VCaP (cell line): ENCODE measurements at regions not wholly inside any gene's neighbourhood (a gene's known extent, or its start where the extent isn't known, plus 50 kb on each side); places are given as distances from the start of the nearest gene placed in this dataset.
"Not testable (repeated sequence)": the region's sequence is repeated elsewhere in the genome, so short reads cannot be mapped to it uniquely, and the experiment has no call there.

Experiments used
- H3K27ac ChIP-seq: fragments of 450-650 bp; 2 replicates; pipeline ENCODE4 v1.5.1; 2017
- TF ChIP-seq, protein P1 (sequence below): fragments of 450-650 bp; conservative IDR thresholded peaks from 2 replicates; pipeline ENCODE4 v1.5.1; 2017; ENCODE audit warnings: mild to moderate bottlenecking, moderate library complexity

DNA sequence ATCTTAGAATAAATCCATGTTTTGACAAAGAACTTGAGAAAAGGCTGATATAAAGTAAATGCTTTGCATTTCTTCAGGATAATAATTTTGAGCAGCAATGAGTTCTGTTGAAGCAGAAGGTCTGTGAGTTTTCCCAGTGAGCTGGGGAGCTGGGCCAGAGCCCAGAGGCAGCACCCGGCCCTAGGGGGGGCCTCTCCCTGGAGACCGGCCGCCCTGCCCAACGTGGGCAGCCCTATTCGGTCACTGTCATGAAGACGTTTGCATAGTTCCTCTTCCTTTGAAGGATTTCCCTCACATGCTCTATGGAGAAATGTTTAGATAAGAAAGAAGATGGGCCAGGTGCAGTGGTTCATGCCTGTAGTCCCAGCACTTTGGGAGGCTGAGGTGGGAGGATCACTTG, 404.8 kb downstream of the THBS2 start:
- H3K27ac ChIP-seq = no peak overlapping the region
- TF ChIP-seq, protein P1, sequence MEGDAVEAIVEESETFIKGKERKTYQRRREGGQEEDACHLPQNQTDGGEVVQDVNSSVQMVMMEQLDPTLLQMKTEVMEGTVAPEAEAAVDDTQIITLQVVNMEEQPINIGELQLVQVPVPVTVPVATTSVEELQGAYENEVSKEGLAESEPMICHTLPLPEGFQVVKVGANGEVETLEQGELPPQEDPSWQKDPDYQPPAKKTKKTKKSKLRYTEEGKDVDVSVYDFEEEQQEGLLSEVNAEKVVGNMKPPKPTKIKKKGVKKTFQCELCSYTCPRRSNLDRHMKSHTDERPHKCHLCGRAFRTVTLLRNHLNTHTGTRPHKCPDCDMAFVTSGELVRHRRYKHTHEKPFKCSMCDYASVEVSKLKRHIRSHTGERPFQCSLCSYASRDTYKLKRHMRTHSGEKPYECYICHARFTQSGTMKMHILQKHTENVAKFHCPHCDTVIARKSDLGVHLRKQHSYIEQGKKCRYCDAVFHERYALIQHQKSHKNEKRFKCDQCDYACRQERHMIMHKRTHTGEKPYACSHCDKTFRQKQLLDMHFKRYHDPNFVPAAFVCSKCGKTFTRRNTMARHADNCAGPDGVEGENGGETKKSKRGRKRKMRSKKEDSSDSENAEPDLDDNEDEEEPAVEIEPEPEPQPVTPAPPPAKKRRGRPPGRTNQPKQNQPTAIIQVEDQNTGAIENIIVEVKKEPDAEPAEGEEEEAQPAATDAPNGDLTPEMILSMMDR = no peak

DNA sequence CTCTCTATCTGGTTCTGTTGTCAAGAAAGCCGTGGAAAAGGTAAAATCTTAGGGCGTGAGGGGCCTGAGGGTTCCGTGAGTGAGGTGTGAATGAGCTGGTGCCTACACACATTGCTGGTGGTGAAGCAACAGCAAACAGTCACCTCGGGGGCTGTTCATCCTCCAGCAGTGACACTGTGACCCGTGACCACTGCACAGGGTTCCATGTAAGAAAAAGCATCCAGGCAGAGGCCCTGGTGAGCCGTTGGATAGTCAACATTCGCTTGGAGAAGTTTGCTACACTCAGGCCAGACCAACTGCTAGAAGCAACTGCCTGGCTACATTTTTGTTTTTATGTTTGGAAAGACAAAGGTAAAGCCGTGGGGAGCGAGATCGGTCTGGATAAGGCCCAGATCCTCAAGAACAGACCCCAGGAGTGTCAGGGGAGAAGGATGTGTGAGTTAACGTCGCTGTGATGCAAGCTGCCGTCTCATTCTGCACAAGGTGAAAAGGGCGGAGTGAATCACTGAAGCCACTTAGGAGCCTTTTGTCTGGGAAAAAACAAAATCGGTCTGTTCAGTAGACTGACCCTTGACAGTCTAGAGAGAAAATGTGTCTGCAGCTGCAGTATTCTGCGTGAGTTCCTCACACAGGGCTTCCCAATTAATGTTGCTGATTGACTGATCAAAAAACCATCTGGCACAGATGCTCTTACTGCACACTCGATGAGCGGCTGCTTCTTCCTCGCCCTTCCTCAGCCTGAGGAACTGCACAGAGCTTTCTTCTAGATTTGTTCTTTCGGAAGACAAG, 404.0 kb downstream of the SMOC2 start:
- no peak overlapping the region for H3K27ac ChIP-seq
- TF ChIP-seq, protein P1 = no peak

DNA sequence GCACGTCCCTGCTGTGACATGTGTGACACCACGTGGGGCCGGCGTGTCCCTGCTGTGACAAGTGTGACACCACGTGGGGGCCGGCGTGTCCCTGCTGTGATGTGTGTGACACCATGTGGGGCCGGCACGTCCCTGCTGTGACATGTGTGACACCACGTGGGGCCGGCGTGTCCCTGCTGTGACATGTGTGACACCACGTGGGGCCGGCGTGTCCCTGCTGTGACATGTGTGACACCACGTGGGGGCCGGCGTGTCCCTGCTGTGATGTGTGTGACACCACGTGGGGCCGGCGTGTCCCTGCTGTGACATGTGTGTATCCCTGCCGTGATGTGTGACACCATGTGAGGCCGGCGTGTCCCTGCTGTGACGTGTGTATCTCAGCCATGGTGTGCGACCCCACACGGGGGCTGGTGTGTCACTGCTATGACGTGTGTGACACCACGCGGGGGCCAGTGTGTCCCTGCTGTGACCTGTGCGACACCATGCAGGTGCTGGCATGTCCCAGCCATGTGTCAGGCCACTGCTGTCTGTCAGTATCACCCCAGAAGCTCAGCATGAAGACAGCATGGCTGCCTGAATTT, 401.7 kb downstream of the SMOC2 start:
- H3K27ac ChIP-seq = not testable (repeated sequence)

DNA sequence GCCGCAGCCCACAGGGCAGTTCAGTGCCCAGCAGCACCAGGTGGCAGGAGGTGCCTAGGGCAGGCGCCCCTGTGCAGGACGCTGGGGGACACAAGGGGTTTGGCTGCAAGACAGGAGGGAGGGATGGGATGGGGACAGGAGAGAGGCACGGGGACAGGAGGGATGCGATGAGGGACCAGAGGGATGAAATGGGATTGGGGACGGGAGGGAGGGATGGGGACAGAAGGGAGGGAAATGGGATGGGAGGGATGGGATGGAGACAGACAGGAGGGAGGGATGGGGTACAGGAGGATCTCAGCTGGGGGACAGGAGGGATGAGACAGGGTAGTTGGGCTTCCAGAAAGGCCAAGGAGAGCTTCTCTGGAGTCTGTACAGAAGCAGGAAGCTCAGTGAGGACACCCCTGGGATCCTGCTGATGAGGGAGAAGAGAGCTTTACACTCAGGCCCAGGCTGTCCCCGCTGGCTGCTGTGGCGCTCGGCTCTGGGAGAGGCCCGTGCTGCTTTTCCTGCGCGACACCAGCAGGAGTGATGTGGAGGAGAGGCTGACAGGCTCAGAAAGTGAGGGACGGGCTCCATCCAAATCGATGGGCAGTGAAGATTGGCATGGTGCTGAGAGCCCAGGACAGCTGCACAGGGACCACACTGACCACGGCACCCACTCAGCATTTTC, 400.8 kb downstream of the SMOC2 start:
- TF ChIP-seq, protein P1 = no peak
- no peak overlapping the region for H3K27ac ChIP-seq

DNA sequence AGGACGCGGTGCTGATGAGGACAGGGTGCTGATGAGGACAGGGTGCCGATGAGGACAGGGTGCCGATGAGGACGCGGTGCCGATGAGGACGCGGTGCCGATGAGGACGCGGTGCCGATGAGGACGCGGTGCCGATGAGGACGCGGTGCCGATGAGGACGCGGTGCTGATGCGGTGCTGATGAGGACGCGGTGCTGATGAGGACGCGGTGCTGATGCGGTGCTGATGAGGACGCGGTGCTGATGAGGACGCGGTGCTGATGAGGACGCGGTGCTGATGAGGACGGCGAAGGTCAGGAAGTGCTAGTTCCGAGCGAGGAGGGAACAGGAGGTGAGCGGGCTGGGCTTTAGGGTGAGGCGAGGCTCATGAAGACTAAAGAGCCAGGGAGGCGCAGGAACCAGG, 399.9 kb downstream of the SMOC2 start:
- H3K27ac ChIP-seq = not testable (repeated sequence)

DNA sequence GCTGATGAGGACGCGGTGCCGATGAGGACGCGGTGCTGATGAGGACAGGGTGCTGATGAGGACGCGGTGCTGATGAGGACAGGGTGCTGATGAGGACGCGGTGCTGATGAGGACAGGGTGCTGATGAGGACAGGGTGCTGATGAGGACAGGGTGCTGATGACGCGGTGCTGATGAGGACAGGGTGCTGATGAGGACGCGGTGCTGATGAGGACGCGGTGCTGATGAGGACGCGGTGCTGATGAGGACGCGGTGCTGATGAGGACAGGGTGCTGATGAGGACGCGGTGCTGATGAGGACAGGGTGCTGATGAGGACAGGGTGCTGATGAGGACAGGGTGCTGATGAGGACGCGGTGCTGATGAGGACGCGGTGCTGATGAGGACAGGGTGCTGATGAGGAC, 399.3 kb downstream of the SMOC2 start:
- not testable (repeated sequence) for H3K27ac ChIP-seq

DNA sequence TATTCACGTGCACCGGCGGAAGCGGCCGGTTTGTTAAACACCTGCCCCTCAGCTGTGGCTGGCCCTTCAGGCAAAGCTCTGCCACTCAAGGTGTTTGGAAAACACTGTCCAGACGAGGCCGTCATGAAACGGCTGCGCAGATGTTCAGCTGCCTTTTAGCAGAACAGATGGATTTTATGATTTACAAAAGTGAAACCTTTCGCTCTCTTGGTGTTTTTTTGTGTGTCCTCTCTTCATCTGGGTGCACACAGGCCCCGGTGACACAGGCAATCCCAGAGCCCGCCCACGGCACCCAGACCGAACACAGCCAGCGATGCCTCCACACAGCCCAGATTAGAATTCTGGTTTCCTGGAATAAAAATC, 397.0 kb downstream of the SMOC2 start:
- H3K27ac ChIP-seq = no peak overlapping the region
- TF ChIP-seq, protein P1 = no peak

DNA sequence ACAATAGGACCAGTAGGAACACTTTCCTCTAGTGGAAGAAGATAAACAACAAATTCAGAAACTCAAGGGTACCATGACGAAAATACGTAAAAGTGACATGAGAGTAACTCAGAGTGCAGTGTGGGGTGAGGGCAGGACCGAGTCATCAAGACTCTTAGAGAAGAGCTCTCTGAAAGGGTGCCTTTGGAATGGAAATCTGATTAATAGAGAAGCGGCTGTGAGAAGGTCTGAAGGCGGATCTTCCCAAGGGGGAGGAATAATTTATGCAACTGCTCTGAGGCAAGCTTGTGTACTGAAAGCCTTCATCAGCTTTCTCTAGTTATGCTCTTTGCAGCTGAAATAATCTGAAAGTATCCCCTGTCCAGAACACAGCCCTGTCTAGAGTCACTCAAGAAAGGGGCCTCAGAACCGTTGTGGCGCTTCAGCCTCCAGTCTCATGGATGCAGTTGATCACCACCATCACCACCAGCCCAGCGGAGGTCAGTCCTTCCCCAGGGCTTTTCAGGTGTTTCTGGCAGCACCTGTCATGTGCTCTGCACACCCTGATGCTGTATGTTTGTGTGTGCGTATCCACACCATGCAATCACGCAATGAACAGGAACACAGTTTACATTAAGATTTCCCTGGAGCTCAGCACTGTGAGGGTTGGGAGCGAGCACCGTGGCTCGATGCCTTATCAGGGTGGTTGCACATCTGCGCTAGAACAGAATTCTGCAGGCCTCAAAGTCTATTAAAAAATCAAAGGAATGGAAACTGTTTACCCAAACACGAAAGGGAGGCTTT, 396.5 kb downstream of the SMOC2 start:
- TF ChIP-seq, protein P1 = no peak
- H3K27ac ChIP-seq = no peak overlapping the region
